ENCODE measurements at regions not wholly inside any gene's neighbourhood (a gene's known extent, or its start where the extent isn't known, plus 50 kb on each side); places are given as distances from the start of the nearest gene placed in this dataset.

DNA sequence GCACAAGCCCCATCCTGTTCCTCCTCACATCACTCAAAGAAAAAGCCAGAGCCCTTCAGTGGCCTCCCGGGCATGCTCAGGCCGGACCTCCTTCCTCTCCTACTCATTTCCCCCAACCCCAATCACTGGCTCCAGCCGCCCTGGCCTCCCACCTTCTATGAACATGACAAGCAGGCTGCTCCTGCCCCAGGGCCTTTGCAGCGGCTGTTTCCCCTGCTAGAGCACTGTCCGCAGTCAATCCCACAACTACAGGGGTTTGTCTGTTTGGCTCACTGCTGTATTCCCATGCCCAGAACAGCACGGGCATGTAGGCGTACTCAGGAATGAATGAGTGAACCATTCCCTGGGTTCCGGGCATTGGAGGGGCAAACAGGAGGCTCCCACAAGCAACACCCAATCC lies 139.8 kb upstream of the PRR20G start:
- intact Hi-C loops (cut with DNase I; ENCODE audit: low total_unique reads) = no loop called here
- Histone ChIP-seq H3K27ac (no peak overlapping the region), H3K4me3 (no peak overlapping the region), H3K36me3 (no peaks in the 10 kb centered on the region), H3K27me3 (peaks cover 0 to 23% of the 10 kb centered on the region in 2 donors), H3K4me1 (no peaks in the 10 kb centered on the region), H3K9me3 (no peaks in the 10 kb centered on the region)
- DNase-seq (ENCODE audit: low spot score in 2 of 2) = no peak
- no peak for TF ChIP-seq CTCF (IDR thresholded peaks at IDR 0.05)
- no peak for TF ChIP-seq POLR2AphosphoS5 (IDR thresholded peaks at IDR 0.05)
- no peak for TF ChIP-seq POLR2A (IDR thresholded peaks at IDR 0.05)

GRCh38 chr3:127427156-127427555 lies 139.3 kb upstream of the PRR20G start:
- H3K9me3 ChIP-seq = no peaks in the 10 kb centered on the region
- H3K27ac ChIP-seq = no peak overlapping the region
- peaks cover 0 to 27% of the 10 kb centered on the region in 2 donors for H3K27me3 ChIP-seq
- TF ChIP-seq POLR2AphosphoS5 (IDR thresholded peaks at IDR 0.05) (no peak), POLR2A (IDR thresholded peaks at IDR 0.05) (no peak), CTCF (IDR thresholded peaks at IDR 0.05) (no peak)
- intact Hi-C loops (cut with DNase I; ENCODE audit: low total_unique reads) = no loop called here
- no peak for DNase-seq (ENCODE audit: low spot score in 2 of 2)
- no peaks in the 10 kb centered on the region for H3K36me3 ChIP-seq
- no peaks in the 10 kb centered on the region for H3K4me1 ChIP-seq
- no peak overlapping the region for H3K4me3 ChIP-seq

- TF ChIP-seq CTCF (IDR thresholded peaks at IDR 0.05) (no peak), POLR2A (IDR thresholded peaks at IDR 0.05) (no peak), POLR2AphosphoS5 (IDR thresholded peaks at IDR 0.05) (no peak)
- H3K27me3 ChIP-seq = peaks cover 0 to 33% of the 10 kb centered on the region in 2 donors
Observed at GRCh38 chr3:127426444-127427153, 138.8 kb upstream of the PRR20G start.

DNA sequence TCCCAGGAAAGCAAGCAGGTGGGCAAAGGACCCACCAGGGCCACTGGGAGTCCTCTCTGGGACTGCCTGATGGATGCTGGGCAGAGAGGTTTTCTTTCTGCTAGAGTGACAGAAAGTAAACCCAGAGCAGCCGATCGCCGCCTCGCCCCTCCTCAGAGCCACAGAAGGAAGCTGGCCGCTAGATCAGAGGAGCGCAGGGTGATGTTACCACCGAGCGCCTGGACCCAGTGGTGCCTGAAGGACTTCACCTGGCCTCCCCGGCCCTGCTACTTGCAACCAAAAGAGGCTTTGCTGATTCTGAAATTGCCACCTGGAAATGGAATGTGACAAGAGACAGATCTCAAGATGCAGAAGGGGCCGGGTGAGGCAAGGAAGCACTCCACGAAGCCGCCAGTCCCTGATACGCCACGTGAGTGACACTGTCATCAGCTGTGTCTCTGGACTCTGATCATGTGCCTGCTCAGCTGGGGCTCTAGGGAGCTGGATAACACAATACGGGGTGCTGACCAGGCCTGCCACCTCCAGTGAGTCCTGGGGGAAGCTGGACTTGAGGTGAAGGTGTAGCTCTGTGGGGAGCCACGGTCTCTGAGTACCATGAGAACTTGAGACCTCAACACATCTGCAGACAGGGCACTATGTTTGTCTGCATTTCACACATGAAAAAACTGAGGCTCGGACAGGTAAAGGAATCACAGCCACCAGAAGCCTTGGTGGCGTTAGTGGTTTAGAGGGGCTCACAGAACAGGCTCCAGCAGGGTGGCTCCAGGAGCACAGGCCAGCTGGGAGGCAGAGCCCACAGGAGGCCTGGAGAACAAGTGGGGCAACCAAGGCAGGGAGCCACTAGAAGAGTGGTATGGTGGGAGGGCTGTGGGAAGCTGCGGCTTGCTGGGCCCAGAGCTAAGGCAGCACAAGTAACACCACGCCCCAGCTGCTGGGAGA lies 137.9 kb upstream of the PRR20G start:
- no peak for TF ChIP-seq POLR2A (IDR thresholded peaks at IDR 0.05)
- no peaks in the 10 kb centered on the region for H3K36me3 ChIP-seq
- peaks cover 0 to 34% of the 10 kb centered on the region in 2 donors for H3K27me3 ChIP-seq
- H3K4me3 ChIP-seq = no peak overlapping the region
- H3K4me1 ChIP-seq = no peaks in the 10 kb centered on the region
- H3K9me3 ChIP-seq = no peaks in the 10 kb centered on the region
- H3K27ac ChIP-seq = no peak overlapping the region
- DNase-seq (ENCODE audit: low spot score in 2 of 2) = peak in 1 of 2 donors; percentile 13
- intact Hi-C loops (cut with DNase I; ENCODE audit: low total_unique reads) = no loop called here

More at GRCh38 chr3:127426444-127427153, 138.8 kb upstream of the PRR20G start:
- no peaks in the 10 kb centered on the region for H3K36me3 ChIP-seq
- intact Hi-C loops (cut with DNase I; ENCODE audit: low total_unique reads) = no loop called here
- no peak for DNase-seq (ENCODE audit: low spot score in 2 of 2)
- no peak overlapping the region for H3K27ac ChIP-seq
- no peaks in the 10 kb centered on the region for H3K9me3 ChIP-seq
- H3K4me3 ChIP-seq = no peak overlapping the region
- H3K4me1 ChIP-seq = no peaks in the 10 kb centered on the region

DNA sequence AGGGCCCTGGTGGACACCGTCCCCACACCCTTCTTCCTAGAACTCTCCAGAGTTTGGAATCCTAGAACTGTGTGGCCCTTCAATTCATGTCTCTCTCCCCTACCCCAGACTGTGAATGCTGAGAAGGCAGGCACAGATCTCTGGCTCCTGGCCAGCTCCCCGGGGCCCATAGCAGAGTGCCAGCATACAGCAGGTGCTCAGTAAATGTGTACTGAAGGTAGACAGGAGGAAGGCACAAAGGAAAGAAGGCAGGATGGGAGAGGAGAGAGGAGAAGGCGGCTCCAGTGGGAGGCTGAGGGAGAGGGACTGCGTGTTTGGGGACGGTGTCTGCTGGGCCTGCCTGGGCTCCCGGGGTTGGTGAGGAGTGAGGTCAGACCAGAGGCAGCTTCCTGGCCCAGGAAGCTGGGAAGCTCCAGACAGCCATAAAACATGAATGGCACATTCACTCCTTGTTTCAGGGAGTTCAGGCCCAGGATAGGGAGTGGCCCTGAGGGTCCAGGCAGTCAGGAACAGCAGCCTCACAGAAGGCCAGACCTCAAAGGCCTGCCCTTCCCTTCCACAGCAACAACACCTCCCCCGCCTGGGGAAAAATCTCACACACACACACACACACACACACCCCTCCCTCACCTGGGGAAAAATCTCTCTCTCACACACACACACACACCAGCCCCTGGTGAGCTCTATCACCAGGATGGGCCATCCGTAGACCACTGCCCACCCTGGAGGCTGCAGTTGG lies 137.1 kb upstream of the PRR20G start:
- Histone ChIP-seq H3K27me3 (peaks cover 0 to 30% of the 10 kb centered on the region in 2 donors), H3K36me3 (no peaks in the 10 kb centered on the region), H3K27ac (no peak overlapping the region), H3K9me3 (no peaks in the 10 kb centered on the region), H3K4me1 (no peaks in the 10 kb centered on the region), H3K4me3 (no peak overlapping the region)
- DNase-seq (ENCODE audit: low spot score in 2 of 2) = no peak
- no peak for TF ChIP-seq POLR2A (IDR thresholded peaks at IDR 0.05)
- no peak for TF ChIP-seq POLR2AphosphoS5 (IDR thresholded peaks at IDR 0.05)
- no peak for TF ChIP-seq CTCF (IDR thresholded peaks at IDR 0.05)
- intact Hi-C loops (cut with DNase I; ENCODE audit: low total_unique reads) = no loop called here

Measured in breast epithelium (tissue), 4 donors.